HepG2 (cell line): ENCODE measurements at regions not wholly inside any gene's neighbourhood (a gene's known extent, or its start where the extent isn't known, plus 50 kb on each side); places are given as distances from the start of the nearest gene placed in this dataset.

Experiments used
- ATAC-seq: fragments of 200-7000 bp; cut with Tn5 transposase; 3 replicates; pipeline ENCODE4 v1.9.1; 2020; ENCODE audit warnings: mild to moderate bottlenecking, moderate library complexity
- BruUV-seq: library from RNA; stranded (reverse); fragments of 400-500 nt; replicated peaks from 2 replicates; lab custom pipeline; 2021; lab: Mats Ljungman, UMichigan
- CTCF ChIA-PET: fragments of 300-600 bp; formaldehyde crosslinking; extraction: SDS; loops from one replicate; lab custom pipeline; 2021; ENCODE audit warnings: low total read pairs, inconsistent platforms, low intra/inter-chr PET ratio; lab: Yijun Ruan, JAX
- POLR2A ChIA-PET: fragments of 350-600 bp; sonication (Branson Sonifier 250); formaldehyde crosslinking; loops from one replicate; lab custom pipeline; 2020; ENCODE audit warnings: antibody characterized with exemption, inconsistent platforms; lab: Yijun Ruan, JAX
- DNase-seq: peaks from one replicate; pipeline ENCODE4 v3.0.0-alpha.2; 2015; ENCODE audit warnings: low spot score
- FAIRE-seq: peaks from 3 replicates; lab custom pipeline; 2011; peaks lifted over from hg19 to GRCh38; lab: Jason Lieb, UNC
- H2AFZ ChIP-seq: one replicate; pipeline ENCODE4 v1.6.1; 2011; ENCODE audit warnings: low read length, inconsistent platforms
- H3K27ac ChIP-seq: fragments of 300-600 bp; 3 replicates; pipeline ENCODE4 v1.8.0; 2011; ENCODE audit warnings: mixed run types, mild to moderate bottlenecking, mixed read lengths, low read length, inconsistent platforms; ENCODE audit not compliant: insufficient read depth; ENCODE audit errors: extremely low read length
- H3K27me3 ChIP-seq, 2 experiments: fragments of 200-600 bp in 1 of 2; 2 replicates in 1 of 2; 3 replicates in 1 of 2; pipeline versions ENCODE4 v1.6.0 to v1.8.0; 2011; ENCODE audit warnings: low read length in 2 of 2, mild to moderate bottlenecking in 2 of 2, moderate library complexity in 2 of 2, inconsistent platforms in 1 of 2; ENCODE audit not compliant: insufficient read depth in 2 of 2, control insufficient read depth in 1 of 2
- H3K36me3 ChIP-seq, 2 experiments: fragments of 200-600 bp in 1 of 2; replicated peaks in 1 of 2; 2 replicates in 1 of 2; 3 replicates in 1 of 2; pipeline versions ENCODE4 v1.5.1 to v1.8.0; 2011; ENCODE audit warnings: low read length in 2 of 2, inconsistent platforms in 1 of 2; ENCODE audit not compliant: insufficient read depth in 2 of 2, control insufficient read depth in 1 of 2
- H3K4me1 ChIP-seq: 2 replicates; pipeline ENCODE4 v1.5.1; 2012; ENCODE audit warnings: low read length, inconsistent platforms; ENCODE audit not compliant: insufficient read depth
- H3K4me2 ChIP-seq: 2 replicates; pipeline ENCODE4 v1.6.0; 2011; ENCODE audit warnings: low read depth, low read length, inconsistent platforms
- H3K4me3 ChIP-seq, 3 experiments: fragments of 200-600 bp in 1 of 3; sonication (generic), shearing (Covaris generic) in 1 of 3; replicated peaks in 1 of 3; 2 replicates each; pipeline ENCODE4 v1.5.1; 2011 to 2016; ENCODE audit warnings: low read length in 3 of 3, inconsistent platforms in 2 of 3, low read depth in 2 of 3, mild to moderate bottlenecking in 2 of 3, control low read depth in 1 of 3, mixed read lengths in 1 of 3; ENCODE audit not compliant: insufficient read depth in 1 of 3
- H3K79me2 ChIP-seq: one replicate; pipeline ENCODE4 v1.6.1; 2011; ENCODE audit warnings: low read length, inconsistent platforms; ENCODE audit not compliant: insufficient read depth
- H3K9ac ChIP-seq: 2 replicates; pipeline ENCODE4 v1.6.0; 2011; ENCODE audit warnings: mild to moderate bottlenecking, low read depth, low read length, inconsistent platforms; ENCODE audit not compliant: insufficient read depth
- H3K9me3 ChIP-seq: 2 replicates; pipeline ENCODE4 v1.5.1; 2012; ENCODE audit warnings: mild to moderate bottlenecking, low read length
- H4K20me1 ChIP-seq: 2 replicates; pipeline ENCODE4 v1.6.0; 2011; ENCODE audit warnings: inconsistent platforms, mild to moderate bottlenecking, low read length, moderate library complexity; ENCODE audit not compliant: insufficient read depth
- JUN ChIP-seq: sonication (generic); formaldehyde crosslinking; IDR thresholded peaks from 2 replicates; pipeline ENCODE4 v1.4.0; 2020; ENCODE audit warnings: mild to moderate bottlenecking, missing genetic modification reagents
- MAZ ChIP-seq, 2 experiments: sonication (generic) in 1 of 2; formaldehyde crosslinking in 1 of 2; IDR thresholded peaks; 2 replicates each; pipeline versions ENCODE4 v1.5.0 to v1.6.1; 2012 to 2020; ENCODE audit warnings: low read depth in 2 of 2, mild to moderate bottlenecking in 2 of 2, borderline replicate concordance in 1 of 2, improper control_type of control experiment in 1 of 2, low read length in 1 of 2, missing genetic modification reagents in 1 of 2, moderate library complexity in 1 of 2
- NFKBIZ ChIP-seq: IDR thresholded peaks from 2 replicates; pipeline ENCODE4 v1.6.1; 2018; ENCODE audit warnings: missing genetic modification reagents, missing compliant biosample characterization
- PHF5A ChIP-seq: IDR thresholded peaks from one replicate; pipeline ENCODE4 v1.6.1; 2018; ENCODE audit warnings: low read depth, missing genetic modification reagents; ENCODE audit not compliant: unreplicated experiment
- ZBTB33 ChIP-seq: sonication (generic); formaldehyde crosslinking; IDR thresholded peaks from 2 replicates; pipeline ENCODE4 v1.4.0; 2020; ENCODE audit warnings: missing genetic modification reagents
- ZFP82 ChIP-seq: sonication (generic); formaldehyde crosslinking; IDR thresholded peaks from 2 replicates; pipeline ENCODE4 v1.5.1; 2020; ENCODE audit warnings: mild to moderate bottlenecking, missing genetic modification reagents, borderline replicate concordance
- ZNF264 ChIP-seq: sonication (generic); formaldehyde crosslinking; IDR thresholded peaks from 2 replicates; pipeline ENCODE4 v1.4.0; 2020; ENCODE audit warnings: missing genetic modification reagents
- ZNF740 ChIP-seq: sonication (generic); formaldehyde crosslinking; IDR thresholded peaks from 2 replicates; pipeline ENCODE4 v1.4.0; 2020; ENCODE audit warnings: missing genetic modification reagents
- ZSCAN21 ChIP-seq: sonication (generic); formaldehyde crosslinking; IDR thresholded peaks from 2 replicates; pipeline ENCODE4 v1.8.0; 2022; ENCODE audit warnings: mild to moderate bottlenecking, missing genetic modification reagents, moderate library complexity, borderline replicate concordance
- WGBS: methylation state at CpG from one replicate; pipeline ENCODE4 v1.1.6; 2017; ENCODE audit warnings: low lambda C conversion rate; 5-methylcytosine and 5-hydroxymethylcytosine counted together
- in situ Hi-C: cut with HindIII; loops from 2 replicates; pipeline ENCODE4 v1.10.0; 2017; ENCODE audit warnings: low pct_unique_long_range_greater_than_20kb; ENCODE audit not compliant: extremely low pct_ligation_motif_present
- intact Hi-C: fragments of 100-400 bp; cut with micrococcal nuclease; formaldehyde crosslinking; loops from one replicate; pipeline ENCODE4 v1.10.0; 2022; ENCODE audit not compliant: unreplicated experiment

- TF ChIP-seq MAZ (IDR thresholded peaks at IDR 0.05; ENCODE audit: borderline replicate concordance, low read depth, low read length) (no peak), MAZ (CRISPR knock-in tag; IDR thresholded peaks at IDR 0.05; ENCODE audit: low read depth) (no peak), JUN (CRISPR knock-in tag) (no peak), ZNF740 (CRISPR knock-in tag) (no peak), PHF5A (no peak)
- TF ChIP-seq, all 625 proteins: peak for 0
Measured at GRCh38 chr2:238635647-238636051, 208.9 kb downstream of the ASB1 start (continued).

- intact Hi-C loops: no loop called here
- Histone ChIP-seq H3K9ac (no peak overlapping the region), H4K20me1 (no peaks in the 10 kb centered on the region), H3K9me3 (no peaks in the 10 kb centered on the region), H3K4me1 (no peaks in the 10 kb centered on the region), H3K4me2 (no peak overlapping the region), H3K36me3 (no peaks in the 10 kb centered on the region), H3K27ac (no peak overlapping the region), H3K4me3 (no peak overlapping the region), H2AFZ (no peak overlapping the region), H3K27me3 (peaks cover 13 to 80% of the 10 kb centered on the region in 2 experiments; a peak in 4 of 5 replicates), H3K79me2 (no peaks in the 10 kb centered on the region)
- TF ChIP-seq ZBTB33 (no peak), NFKBIZ (CRISPR knock-in tag) (no peak), ZNF264 (no peak), ZFP82 (CRISPR knock-in tag) (no peak), ZSCAN21 (CRISPR knock-in tag) (no peak)
- BruUV-seq: no TSS peak
- in situ Hi-C loops: no loop called here
- 44% methylated on average over 23 of the region's 23 CpGs for WGBS
- FAIRE-seq (no peak), ATAC-seq (no peak), DNase-seq (no peak)
- CTCF ChIA-PET: no interaction called here
- POLR2A ChIA-PET: no interaction called here
Measured at GRCh38 chr2:238636269-238637073, 209.7 kb downstream of the ASB1 start.
